MM.1S (cell line): ENCODE measurements at regions not wholly inside any gene's neighbourhood (a gene's known extent, or its start where the extent isn't known, plus 50 kb on each side); places are given as distances from the start of the nearest gene placed in this dataset.

Experiments
- DNase-seq: peaks from one replicate; pipeline ENCODE4 v3.0.0-alpha.2; 2015
- H2AFZ ChIP-seq: fragments of 300-600 bp; sonication (generic); 2 replicates; pipeline ENCODE4 v1.6.0; 2016; ENCODE audit warnings: antibody characterized with exemption, low read length
- H3F3A ChIP-seq: fragments of 300-600 bp; sonication (generic); 2 replicates; pipeline ENCODE4 v1.6.1; 2016; ENCODE audit warnings: mild to moderate bottlenecking, antibody characterized with exemption, low read length, moderate library complexity, mixed read lengths; ENCODE audit not compliant: insufficient read depth
- H3K27ac ChIP-seq: fragments of 300-600 bp; sonication (generic); 2 replicates; pipeline ENCODE4 v1.5.1; 2016; ENCODE audit warnings: mild to moderate bottlenecking, low read length
- H3K27me3 ChIP-seq: fragments of 300-600 bp; sonication (generic); replicated peaks from 2 replicates; pipeline ENCODE4 v1.6.0; 2016; ENCODE audit warnings: low read length; ENCODE audit not compliant: insufficient read depth
- H3K36me3 ChIP-seq: fragments of 300-600 bp; sonication (generic); replicated peaks from 2 replicates; pipeline ENCODE4 v1.6.1; 2016; ENCODE audit warnings: mild to moderate bottlenecking, low read length, mixed read lengths; ENCODE audit not compliant: insufficient read depth
- H3K4me1 ChIP-seq: fragments of 300-600 bp; sonication (generic); 2 replicates; pipeline ENCODE4 v1.6.1; 2016; ENCODE audit warnings: low read length, mixed read lengths
- H3K4me2 ChIP-seq: fragments of 300-600 bp; sonication (generic); 2 replicates; pipeline ENCODE4 v1.6.0; 2016; ENCODE audit warnings: low read depth, low read length
- H3K4me3 ChIP-seq: fragments of 300-600 bp; sonication (generic); 2 replicates; pipeline ENCODE4 v1.5.1; 2016; ENCODE audit warnings: low read length, mixed read lengths
- H3K79me2 ChIP-seq: fragments of 300-600 bp; sonication (generic); 2 replicates; pipeline ENCODE4 v1.6.1; 2016; ENCODE audit warnings: mixed run types, low read length, mixed read lengths
- H3K9ac ChIP-seq: fragments of 300-600 bp; sonication (generic); 2 replicates; pipeline ENCODE4 v1.6.1; 2016; ENCODE audit warnings: low read length, mixed read lengths
- H3K9me2 ChIP-seq: fragments of 300-600 bp; sonication (generic); replicated peaks from 2 replicates; pipeline ENCODE4 v1.6.1; 2016; ENCODE audit warnings: mild to moderate bottlenecking, low read length, mixed read lengths; ENCODE audit not compliant: insufficient read depth
- H3K9me3 ChIP-seq: fragments of 300-600 bp; sonication (generic); replicated peaks from 2 replicates; pipeline ENCODE4 v1.6.1; 2016; ENCODE audit warnings: mild to moderate bottlenecking, low read length, mixed read lengths; ENCODE audit not compliant: insufficient read depth
- H4K20me1 ChIP-seq: fragments of 300-600 bp; sonication (generic); 2 replicates; pipeline ENCODE4 v1.6.1; 2016; ENCODE audit warnings: mild to moderate bottlenecking, low read length, moderate library complexity, mixed read lengths; ENCODE audit not compliant: insufficient read depth
- CTCF ChIP-seq: fragments of 300-600 bp; sonication (generic); IDR thresholded peaks from 2 replicates; pipeline ENCODE4 v1.5.1; 2016; ENCODE audit warnings: antibody characterized with exemption, low read length, mixed read lengths
- EZH2 ChIP-seq: fragments of 300-600 bp; sonication (generic); optimal IDR thresholded peaks from 2 replicates; pipeline ENCODE3; 2017; ENCODE audit warnings: low read depth, mild to moderate bottlenecking, antibody characterized with exemption, low read length, mixed read lengths
- EZH2phosphoT487 ChIP-seq: fragments of 300-600 bp; sonication (generic); IDR thresholded peaks from 2 replicates; pipeline ENCODE4 v1.6.1; 2018; ENCODE audit warnings: antibody characterized with exemption, low read length

- no peaks in the 10 kb centered on the region for H3K9me2 ChIP-seq
- H2AFZ ChIP-seq = no peak overlapping the region
- H3F3A ChIP-seq = no peaks in the 10 kb centered on the region
- H3K4me1 ChIP-seq = no peaks in the 10 kb centered on the region
- H3K27ac ChIP-seq = no peak overlapping the region
- DNase-seq = no peak
- no peak overlapping the region for H3K4me3 ChIP-seq
- H3K9me3 ChIP-seq = no peaks in the 10 kb centered on the region
- no peaks in the 10 kb centered on the region for H3K79me2 ChIP-seq
- H3K27me3 ChIP-seq = peaks cover 81% of the 10 kb centered on the region
- no peak overlapping the region for H3K9ac ChIP-seq
- no peaks in the 10 kb centered on the region for H3K36me3 ChIP-seq
- TF ChIP-seq CTCF (no peak), EZH2phosphoT487 (no peak), EZH2 (no peak)
- H4K20me1 ChIP-seq = no peaks in the 10 kb centered on the region
- H3K4me2 ChIP-seq = no peak overlapping the region
These were observed 173.0 kb downstream of the OLFM1 start for GRCh38 chr9:135260221-135261180.

DNA sequence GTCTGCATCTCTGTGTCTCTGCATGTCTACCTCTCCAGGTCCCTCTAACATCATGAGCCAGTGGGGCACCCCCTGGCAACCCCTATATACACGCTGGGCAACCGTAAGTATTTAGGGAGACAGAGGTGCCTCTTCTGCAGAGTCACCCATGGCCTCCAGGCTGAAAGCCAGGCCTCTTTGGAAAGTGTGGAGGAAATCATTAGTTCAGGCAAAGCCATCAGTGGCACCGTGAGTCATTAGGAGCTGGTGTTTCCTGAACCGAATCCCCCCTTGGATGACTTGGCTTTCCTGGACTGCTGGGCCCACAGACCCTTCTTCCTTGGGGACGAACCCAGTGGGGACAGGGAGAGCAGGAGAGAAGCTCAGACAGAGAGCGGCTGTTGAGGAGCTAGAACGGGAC lies 174.8 kb downstream of the OLFM1 start:
- Histone ChIP-seq H3F3A (no peaks in the 10 kb centered on the region), H3K9me2 (no peaks in the 10 kb centered on the region), H4K20me1 (no peaks in the 10 kb centered on the region), H3K27ac (no peak overlapping the region), H3K36me3 (no peaks in the 10 kb centered on the region), H3K79me2 (no peaks in the 10 kb centered on the region), H3K4me3 (no peak overlapping the region), H3K9me3 (no peaks in the 10 kb centered on the region), H3K27me3 (peaks cover 90% of the 10 kb centered on the region), H3K4me1 (no peaks in the 10 kb centered on the region), H3K9ac (no peak overlapping the region), H3K4me2 (no peak overlapping the region), H2AFZ (no peak overlapping the region)
- no peak for TF ChIP-seq EZH2phosphoT487
- TF ChIP-seq CTCF = no peak
- TF ChIP-seq EZH2 = no peak
- DNase-seq = no peak

- Histone ChIP-seq H3K4me1 (no peaks in the 10 kb centered on the region), H3K9ac (no peak overlapping the region), H3K36me3 (no peaks in the 10 kb centered on the region), H3K9me3 (no peaks in the 10 kb centered on the region), H3K9me2 (no peaks in the 10 kb centered on the region), H4K20me1 (no peaks in the 10 kb centered on the region), H3K4me2 (no peak overlapping the region), H3K79me2 (no peaks in the 10 kb centered on the region), H3K27me3 (peaks cover 90% of the 10 kb centered on the region), H3F3A (no peaks in the 10 kb centered on the region), H3K27ac (no peak overlapping the region), H2AFZ (no peak overlapping the region), H3K4me3 (no peak overlapping the region)
- no peak for TF ChIP-seq EZH2phosphoT487
- TF ChIP-seq CTCF = no peak
- TF ChIP-seq EZH2 = no peak
- no peak for DNase-seq
These were observed 176.0 kb downstream of the OLFM1 start for GRCh38 chr9:135263511-135263910.
